ENCODE measurements at regions not wholly inside any gene's neighbourhood (a gene's known extent, or its start where the extent isn't known, plus 50 kb on each side); places are given as distances from the start of the nearest gene placed in this dataset.

DNA sequence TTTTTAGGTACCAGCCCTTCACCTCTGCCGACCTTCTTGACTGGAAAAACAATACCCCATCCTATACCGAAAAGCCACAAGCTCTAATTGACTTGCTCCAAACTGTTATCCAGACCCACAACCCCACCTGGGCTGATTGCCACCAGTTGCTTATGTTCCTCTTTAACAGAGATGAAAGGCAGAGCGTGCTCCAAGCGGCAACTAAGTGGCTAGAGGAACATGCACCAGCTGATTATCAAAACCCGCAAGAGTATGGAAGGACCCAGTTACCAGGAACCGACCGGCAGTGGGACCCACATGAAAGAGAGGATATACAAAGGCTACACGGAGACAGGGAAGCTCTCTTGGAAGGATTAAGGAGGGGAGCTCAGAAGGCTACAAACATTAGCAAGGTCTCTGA lies 86.1 kb upstream of the TANC1 start:
- no peak overlapping the region for H2AFZ ChIP-seq (ENCODE audit: low read depth, low read length, poor library complexity, severe bottlenecking)
- TF ChIP-seq TCF7L2 (IDR thresholded peaks at IDR 0.05; ENCODE audit: borderline replicate concordance, extremely low read depth, insufficient read depth, insufficient read length) (no peak), ZNF274 (IDR thresholded peaks at IDR 0.05; ENCODE audit: low read depth, low read length) (no peak), FOSL1 (IDR thresholded peaks at IDR 0.05; ENCODE audit: low read depth) (no peak), CEBPB (IDR thresholded peaks at IDR 0.05; ENCODE audit: low read depth) (no peak), ZBTB33 (IDR thresholded peaks at IDR 0.05; ENCODE audit: extremely low read depth, insufficient replicate concordance, low read length) (no peak), CBX3 (IDR thresholded peaks at IDR 0.05; ENCODE audit: low read depth) (no peak), EZH2phosphoT487 (IDR thresholded peaks at IDR 0.05; ENCODE audit: borderline replicate concordance) (no peak), EZH2 (IDR thresholded peaks at IDR 0.05) (no peak), SP1 (IDR thresholded peaks at IDR 0.05; ENCODE audit: low read depth) (no peak), JUND (IDR thresholded peaks at IDR 0.05) (no peak), ZFX (IDR thresholded peaks at IDR 0.05) (no peak), SRF (IDR thresholded peaks at IDR 0.05; ENCODE audit: low read depth) (no peak), SIN3A (IDR thresholded peaks at IDR 0.05; ENCODE audit: low read depth) (no peak), EGR1 (IDR thresholded peaks at IDR 0.05; ENCODE audit: low read depth) (no peak)
- TF ChIP-seq, protein P1, sequence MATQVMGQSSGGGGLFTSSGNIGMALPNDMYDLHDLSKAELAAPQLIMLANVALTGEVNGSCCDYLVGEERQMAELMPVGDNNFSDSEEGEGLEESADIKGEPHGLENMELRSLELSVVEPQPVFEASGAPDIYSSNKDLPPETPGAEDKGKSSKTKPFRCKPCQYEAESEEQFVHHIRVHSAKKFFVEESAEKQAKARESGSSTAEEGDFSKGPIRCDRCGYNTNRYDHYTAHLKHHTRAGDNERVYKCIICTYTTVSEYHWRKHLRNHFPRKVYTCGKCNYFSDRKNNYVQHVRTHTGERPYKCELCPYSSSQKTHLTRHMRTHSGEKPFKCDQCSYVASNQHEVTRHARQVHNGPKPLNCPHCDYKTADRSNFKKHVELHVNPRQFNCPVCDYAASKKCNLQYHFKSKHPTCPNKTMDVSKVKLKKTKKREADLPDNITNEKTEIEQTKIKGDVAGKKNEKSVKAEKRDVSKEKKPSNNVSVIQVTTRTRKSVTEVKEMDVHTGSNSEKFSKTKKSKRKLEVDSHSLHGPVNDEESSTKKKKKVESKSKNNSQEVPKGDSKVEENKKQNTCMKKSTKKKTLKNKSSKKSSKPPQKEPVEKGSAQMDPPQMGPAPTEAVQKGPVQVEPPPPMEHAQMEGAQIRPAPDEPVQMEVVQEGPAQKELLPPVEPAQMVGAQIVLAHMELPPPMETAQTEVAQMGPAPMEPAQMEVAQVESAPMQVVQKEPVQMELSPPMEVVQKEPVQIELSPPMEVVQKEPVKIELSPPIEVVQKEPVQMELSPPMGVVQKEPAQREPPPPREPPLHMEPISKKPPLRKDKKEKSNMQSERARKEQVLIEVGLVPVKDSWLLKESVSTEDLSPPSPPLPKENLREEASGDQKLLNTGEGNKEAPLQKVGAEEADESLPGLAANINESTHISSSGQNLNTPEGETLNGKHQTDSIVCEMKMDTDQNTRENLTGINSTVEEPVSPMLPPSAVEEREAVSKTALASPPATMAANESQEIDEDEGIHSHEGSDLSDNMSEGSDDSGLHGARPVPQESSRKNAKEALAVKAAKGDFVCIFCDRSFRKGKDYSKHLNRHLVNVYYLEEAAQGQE (IDR thresholded peaks at IDR 0.05; ENCODE audit: low read depth) = no peak
- TF ChIP-seq, protein P2, sequence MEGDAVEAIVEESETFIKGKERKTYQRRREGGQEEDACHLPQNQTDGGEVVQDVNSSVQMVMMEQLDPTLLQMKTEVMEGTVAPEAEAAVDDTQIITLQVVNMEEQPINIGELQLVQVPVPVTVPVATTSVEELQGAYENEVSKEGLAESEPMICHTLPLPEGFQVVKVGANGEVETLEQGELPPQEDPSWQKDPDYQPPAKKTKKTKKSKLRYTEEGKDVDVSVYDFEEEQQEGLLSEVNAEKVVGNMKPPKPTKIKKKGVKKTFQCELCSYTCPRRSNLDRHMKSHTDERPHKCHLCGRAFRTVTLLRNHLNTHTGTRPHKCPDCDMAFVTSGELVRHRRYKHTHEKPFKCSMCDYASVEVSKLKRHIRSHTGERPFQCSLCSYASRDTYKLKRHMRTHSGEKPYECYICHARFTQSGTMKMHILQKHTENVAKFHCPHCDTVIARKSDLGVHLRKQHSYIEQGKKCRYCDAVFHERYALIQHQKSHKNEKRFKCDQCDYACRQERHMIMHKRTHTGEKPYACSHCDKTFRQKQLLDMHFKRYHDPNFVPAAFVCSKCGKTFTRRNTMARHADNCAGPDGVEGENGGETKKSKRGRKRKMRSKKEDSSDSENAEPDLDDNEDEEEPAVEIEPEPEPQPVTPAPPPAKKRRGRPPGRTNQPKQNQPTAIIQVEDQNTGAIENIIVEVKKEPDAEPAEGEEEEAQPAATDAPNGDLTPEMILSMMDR (IDR thresholded peaks at IDR 0.05 in 2 of 3, conservative IDR thresholded peaks at IDR 0.05 in 1 of 3; ENCODE audit: borderline replicate concordance in 1 of 3, insufficient read depth in 1 of 3, low read depth in 2 of 3, low read length in 2 of 3) = no peak
- TF ChIP-seq, protein P3, sequence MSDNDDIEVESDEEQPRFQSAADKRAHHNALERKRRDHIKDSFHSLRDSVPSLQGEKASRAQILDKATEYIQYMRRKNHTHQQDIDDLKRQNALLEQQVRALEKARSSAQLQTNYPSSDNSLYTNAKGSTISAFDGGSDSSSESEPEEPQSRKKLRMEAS (IDR thresholded peaks at IDR 0.05) = no peak
- peaks cover 0 to 9% of the 10 kb centered on the region in 2 experiments; a peak in 1 of 4 replicates for H3K4me1 ChIP-seq (ENCODE audit: control insufficient read depth in 1 of 2, insufficient read depth in 2 of 2, low read length in 2 of 2)
- H3K4me3 ChIP-seq (replicated peaks in 1 of 2; ENCODE audit: low read depth in 1 of 2, low read length in 2 of 2) = no peak overlapping the region
- no peaks in the 10 kb centered on the region for H3K27me3 ChIP-seq (ENCODE audit: insufficient read depth, low read length)
- RAD21 ChIA-PET (ENCODE audit: low non-redundant PET in 1 of 2, low total read pairs in 2 of 2, uncharacterized antibody in 2 of 2, unreplicated experiment in 2 of 2) = no interaction called here
- H3K9me2 ChIP-seq (ENCODE audit: insufficient read depth) = no peaks in the 10 kb centered on the region
- H3K4me2 ChIP-seq (ENCODE audit: low read length) = no peak overlapping the region
- no peaks in the 10 kb centered on the region for H4K20me1 ChIP-seq (ENCODE audit: insufficient read depth)
- BruUV-seq (replicated peaks) = no TSS peak
- POLR2A ChIA-PET = no interaction called here
- H3K79me2 ChIP-seq (ENCODE audit: insufficient read depth, low read length) = no peaks in the 10 kb centered on the region
- no peak overlapping the region for H3K27ac ChIP-seq (ENCODE audit: low read depth, low read length)
- CTCF ChIA-PET = no interaction called here
- H3K9ac ChIP-seq (ENCODE audit: low read length) = no peak overlapping the region
- intact Hi-C loops (cut with micrococcal nuclease) = no loop called here
- no peaks in the 10 kb centered on the region for H3K9me3 ChIP-seq (ENCODE audit: control insufficient read depth in 1 of 2, insufficient read depth in 1 of 2, low read depth in 1 of 2, low read length in 2 of 2)
- DNase-seq (ENCODE audit: low read depth, low spot score) (no peak), ATAC-seq (no peak)
- no peaks in the 10 kb centered on the region for H3K36me3 ChIP-seq (ENCODE audit: control insufficient read depth in 1 of 2, insufficient read depth in 2 of 2, low read length in 2 of 2)
